22Rv1 (cell line): ENCODE measurements at regions not wholly inside any gene's neighbourhood (a gene's known extent, or its start where the extent isn't known, plus 50 kb on each side); places are given as distances from the start of the nearest gene placed in this dataset.

Source experiments
- ZFX ChIP-seq: fragments of 450-650 bp; IDR thresholded peaks from 2 replicates; pipeline ENCODE4 v1.6.1; 2017; ENCODE audit warnings: antibody characterized with exemption, borderline replicate concordance
- TF ChIP-seq, protein P1 (sequence below): fragments of 450-650 bp; IDR thresholded peaks from 2 replicates; pipeline ENCODE4 v1.5.1; 2017; ENCODE audit warnings: mild to moderate bottlenecking

GRCh38 chr10:4028854-4029583 is 244.0 kb upstream of the KLF6 start:
- TF ChIP-seq, protein P1, sequence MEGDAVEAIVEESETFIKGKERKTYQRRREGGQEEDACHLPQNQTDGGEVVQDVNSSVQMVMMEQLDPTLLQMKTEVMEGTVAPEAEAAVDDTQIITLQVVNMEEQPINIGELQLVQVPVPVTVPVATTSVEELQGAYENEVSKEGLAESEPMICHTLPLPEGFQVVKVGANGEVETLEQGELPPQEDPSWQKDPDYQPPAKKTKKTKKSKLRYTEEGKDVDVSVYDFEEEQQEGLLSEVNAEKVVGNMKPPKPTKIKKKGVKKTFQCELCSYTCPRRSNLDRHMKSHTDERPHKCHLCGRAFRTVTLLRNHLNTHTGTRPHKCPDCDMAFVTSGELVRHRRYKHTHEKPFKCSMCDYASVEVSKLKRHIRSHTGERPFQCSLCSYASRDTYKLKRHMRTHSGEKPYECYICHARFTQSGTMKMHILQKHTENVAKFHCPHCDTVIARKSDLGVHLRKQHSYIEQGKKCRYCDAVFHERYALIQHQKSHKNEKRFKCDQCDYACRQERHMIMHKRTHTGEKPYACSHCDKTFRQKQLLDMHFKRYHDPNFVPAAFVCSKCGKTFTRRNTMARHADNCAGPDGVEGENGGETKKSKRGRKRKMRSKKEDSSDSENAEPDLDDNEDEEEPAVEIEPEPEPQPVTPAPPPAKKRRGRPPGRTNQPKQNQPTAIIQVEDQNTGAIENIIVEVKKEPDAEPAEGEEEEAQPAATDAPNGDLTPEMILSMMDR: no peak
- no peak for TF ChIP-seq ZFX
